Stimulated activated CD4-positive, alpha-beta T cell treated with anti-CD3 and anti-CD28 coated beads, Interleukin-2, amount 100 ng/mL, for 24 hours (primary cell): ENCODE measurements at regions not wholly inside any gene's neighbourhood (a gene's known extent, or its start where the extent isn't known, plus 50 kb on each side); places are given as distances from the start of the nearest gene placed in this dataset.

Source experiments
- DNase-seq, 2 donors: peaks; one replicate each; pipeline ENCODE4 v3.0.0-alpha.2; 2020

- DNase-seq, result no peak
These were observed 86.7 kb upstream of the NAA20 start for GRCh38 chr20:19930426-19930825.

DNA sequence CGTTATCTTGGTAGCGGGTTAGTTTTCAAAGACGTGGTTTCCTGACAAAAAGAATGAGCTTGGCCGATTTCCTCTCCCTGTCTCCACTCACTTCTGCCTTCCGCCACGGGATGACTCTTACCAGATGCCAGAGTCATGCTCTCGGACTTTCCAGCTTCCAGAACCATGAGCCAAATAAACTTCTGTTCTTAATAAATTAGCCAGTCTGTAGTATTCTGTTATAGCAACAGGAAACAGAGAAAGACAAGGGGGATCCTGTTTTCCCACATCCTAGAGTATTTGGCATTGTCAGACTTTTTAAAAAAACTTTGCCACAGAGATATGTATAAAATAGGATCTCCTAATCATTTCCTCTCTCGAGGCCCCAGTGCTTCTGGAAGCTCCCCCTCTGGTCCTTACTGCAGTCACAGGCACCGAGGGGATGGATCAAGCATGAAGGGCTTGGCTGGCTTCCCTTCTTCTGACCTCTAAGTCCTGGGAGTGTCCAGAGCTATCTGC, 84.9 kb upstream of the NAA20 start:
- no peak for DNase-seq

GRCh38 chr20:19934792-19935491, 82.2 kb upstream of the NAA20 start:
- no peak for DNase-seq

DNA sequence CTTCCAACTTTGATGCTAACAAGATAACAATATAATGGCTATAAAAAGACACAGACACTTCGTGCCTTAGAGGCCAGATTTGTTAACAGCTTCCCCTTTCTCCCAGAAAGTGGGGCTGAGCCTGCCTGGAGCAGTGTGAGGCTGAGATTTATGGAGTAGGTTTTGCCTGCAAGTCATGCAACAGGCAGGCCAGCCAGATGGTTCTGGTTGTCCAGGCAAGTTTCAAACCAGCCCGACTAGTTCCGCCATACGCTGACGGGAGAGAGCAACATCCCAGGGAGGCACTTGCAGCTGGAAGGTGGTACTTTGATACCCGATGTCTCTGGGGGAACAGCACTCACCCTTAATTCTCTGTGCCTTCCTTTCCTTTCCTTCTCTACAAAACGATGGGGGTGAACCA, 81.3 kb upstream of the NAA20 start:
- DNase-seq, result no peak

DNA sequence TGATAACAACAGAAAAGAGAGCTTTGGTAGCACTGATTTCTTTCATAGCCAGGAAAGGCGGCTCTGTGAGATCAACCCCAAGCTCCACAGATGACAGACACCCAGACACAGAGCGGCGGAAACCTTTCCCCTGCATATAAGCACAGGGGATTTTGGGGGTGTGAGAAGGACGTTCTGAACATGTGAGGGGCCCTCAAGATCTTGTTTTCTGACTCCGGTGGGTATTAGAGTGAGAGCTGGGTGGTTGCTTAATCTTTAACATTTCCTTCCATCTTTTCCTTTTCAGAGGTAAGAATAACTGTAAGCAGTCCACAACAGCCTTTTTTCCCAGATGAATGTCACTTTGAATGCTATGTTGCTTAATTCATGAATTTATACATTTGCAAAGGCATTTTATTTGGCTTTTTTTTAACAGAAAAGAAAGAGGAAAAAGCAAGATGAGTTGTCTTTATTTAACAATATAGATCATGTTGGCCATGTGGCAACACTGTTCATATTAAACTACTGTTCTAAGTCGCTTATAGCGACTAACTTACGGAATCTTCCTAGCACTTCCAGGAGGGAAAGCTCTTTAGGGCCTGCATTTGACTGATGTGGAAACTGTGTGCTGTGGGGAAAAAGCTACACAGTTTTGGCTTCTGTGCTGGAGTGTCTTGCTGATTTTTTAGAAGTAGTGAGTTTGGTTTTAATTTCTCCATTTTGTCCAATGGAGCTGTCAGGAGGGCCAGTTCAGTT, 80.5 kb upstream of the NAA20 start:
- DNase-seq, result no peak

GRCh38 chr20:19937218-19937617, 79.9 kb upstream of the NAA20 start:
- peak; percentile 19 to 20 for DNase-seq

- peak in 1 of 2 donors; percentile 5 for DNase-seq
These were observed 79.3 kb upstream of the NAA20 start for GRCh38 chr20:19937651-19938420.

GRCh38 chr20:19938421-19939090, 78.6 kb upstream of the NAA20 start:
- DNase-seq, result no peak

DNA sequence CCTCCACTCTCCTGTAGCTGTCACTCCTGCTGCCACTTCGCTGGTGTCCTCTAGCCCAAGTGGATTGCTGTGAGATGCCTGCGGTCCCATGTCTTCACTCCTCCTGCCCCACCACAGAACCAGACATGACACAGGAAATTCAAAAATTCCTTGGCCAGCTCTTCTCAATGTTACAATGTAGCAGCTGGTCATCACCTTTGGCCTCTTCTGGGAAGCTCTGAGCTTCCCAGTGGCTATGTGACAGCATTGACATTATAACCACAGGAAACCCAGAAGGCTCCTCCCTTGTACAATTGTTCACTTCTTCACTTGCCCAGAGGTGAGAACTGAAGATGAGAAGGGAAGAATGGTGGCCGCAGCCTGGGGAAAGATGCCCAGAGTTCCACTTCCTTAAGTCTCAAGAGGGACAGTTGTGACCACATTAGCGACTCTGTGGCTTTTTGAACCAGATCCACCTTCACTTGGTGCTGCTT, 76.1 kb upstream of the NAA20 start:
- no peak for DNase-seq

DNA sequence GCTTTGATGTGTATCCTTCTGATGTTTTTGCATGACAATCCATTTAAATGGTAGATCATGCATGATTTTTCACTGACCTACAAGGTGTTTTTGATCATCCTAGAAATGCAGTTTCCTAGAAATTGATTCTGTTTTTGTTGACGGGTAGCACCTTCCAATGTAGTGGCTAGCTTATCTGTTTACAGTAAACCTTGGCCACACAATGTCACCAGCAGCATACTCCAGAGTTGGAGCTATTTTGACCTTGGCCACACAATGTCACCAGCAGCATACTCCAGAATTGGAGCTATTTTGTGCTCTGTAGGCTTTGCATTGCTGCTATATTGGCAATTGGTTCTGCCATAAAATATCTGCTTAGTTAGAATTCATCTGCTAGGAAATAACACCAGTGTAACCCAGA, 74.6 kb upstream of the NAA20 start:
- DNase-seq, result no peak

- DNase-seq, result no peak
These were observed 74.1 kb upstream of the NAA20 start for GRCh38 chr20:19943061-19943521.

- DNase-seq, result peak; percentile 21 to 35
These were observed 72.2 kb upstream of the NAA20 start for GRCh38 chr20:19944772-19945459.

DNA sequence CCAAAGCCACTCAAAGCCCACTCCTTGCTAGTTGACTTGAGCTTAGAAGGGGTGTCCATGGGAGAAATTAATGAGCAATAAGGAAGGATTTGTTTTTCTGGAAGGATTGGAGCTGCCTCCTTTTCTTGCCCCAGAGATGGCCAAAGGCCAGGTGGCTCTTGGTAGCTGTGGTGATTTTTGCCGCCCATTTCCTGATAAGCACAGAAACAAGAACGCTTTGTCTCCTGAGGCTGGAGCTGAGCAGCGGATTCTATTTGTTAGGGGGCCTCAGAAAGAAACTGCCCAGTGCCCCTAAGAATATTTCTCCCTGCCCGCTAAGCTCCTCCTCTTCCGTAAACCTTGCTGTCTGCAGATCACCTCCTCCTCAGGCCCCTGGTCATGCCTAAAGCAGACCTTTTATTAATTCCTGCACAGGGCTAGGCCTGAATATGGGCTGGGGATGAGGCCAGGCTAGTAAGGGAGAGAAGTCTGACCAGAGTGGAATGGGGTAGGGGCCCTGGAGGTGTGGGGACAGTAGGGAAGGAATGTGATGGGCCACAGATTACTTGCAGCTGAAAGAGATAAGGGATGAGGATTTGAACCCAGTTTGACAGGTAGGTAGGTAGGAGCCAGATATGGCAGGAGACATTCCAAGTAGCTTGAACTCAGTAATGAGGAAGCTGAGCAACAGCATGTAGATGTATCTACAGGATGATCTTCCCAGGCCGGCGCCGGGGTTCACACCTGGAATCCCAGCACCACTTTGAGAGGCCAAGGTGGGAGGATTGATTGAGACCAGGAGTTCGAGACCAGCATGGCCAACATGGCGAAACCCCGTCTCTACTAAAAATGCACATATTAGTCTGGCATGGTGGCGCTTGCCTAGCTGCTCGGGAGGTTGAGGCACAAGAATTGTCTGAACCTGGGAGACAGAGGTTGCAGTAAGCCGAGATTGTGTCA, 71.2 kb upstream of the NAA20 start:
- DNase-seq, result no peak

DNA sequence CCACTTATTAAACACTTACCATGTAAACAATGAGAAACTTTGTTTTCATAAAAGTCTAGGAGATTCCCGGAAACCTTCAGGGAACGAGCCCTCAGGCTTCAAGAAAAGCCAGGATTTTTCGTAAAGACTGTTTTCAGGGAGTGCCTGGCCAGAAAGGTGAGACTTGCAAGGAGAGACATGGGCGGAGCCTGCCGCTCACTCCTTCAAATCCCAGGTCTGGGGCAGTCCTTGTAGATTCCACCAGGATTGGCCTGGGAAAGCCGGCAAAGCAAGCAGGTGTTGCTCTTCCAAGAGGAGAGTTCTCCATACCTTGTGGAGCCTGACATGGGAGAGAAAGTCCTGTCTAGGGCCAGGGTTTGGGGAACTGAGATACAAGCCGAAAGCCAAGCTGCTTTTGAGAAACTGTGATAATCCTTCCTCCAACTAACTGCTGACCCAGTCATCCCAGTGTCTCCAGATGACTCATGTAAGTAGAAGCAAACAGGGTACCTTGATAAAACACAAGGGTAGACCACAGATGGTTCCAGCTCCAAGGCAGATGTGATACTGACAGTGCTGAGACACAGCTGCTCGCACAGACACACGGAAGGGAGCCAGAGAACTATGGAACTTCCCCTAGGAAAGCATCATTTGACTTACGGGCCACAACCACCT, 69.4 kb upstream of the NAA20 start:
- no peak for DNase-seq

GRCh38 chr20:19949195-19949867, 67.8 kb upstream of the NAA20 start:
- no peak for DNase-seq

DNA sequence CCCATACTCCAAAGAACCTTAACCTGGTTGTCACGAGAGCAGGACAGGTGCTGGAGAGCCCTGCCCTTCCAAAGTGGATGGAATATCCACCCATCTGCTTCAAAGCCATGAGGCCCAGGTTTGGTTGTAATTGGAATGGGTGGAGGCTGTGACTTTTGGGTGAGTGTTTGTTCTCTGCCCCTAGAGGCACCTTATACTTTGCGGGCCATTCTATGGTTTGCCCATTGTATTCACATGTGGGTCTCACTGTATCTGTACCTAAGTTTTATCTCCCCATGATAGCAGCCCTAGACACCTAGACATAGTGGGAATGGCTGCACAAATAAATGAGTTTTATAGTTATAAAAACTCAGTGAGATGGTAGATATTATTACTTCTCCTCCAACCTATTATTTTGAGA, 67.1 kb upstream of the NAA20 start:
- no peak for DNase-seq

- no peak for DNase-seq
These were observed 64.8 kb upstream of the NAA20 start for GRCh38 chr20:19952392-19952791.

DNA sequence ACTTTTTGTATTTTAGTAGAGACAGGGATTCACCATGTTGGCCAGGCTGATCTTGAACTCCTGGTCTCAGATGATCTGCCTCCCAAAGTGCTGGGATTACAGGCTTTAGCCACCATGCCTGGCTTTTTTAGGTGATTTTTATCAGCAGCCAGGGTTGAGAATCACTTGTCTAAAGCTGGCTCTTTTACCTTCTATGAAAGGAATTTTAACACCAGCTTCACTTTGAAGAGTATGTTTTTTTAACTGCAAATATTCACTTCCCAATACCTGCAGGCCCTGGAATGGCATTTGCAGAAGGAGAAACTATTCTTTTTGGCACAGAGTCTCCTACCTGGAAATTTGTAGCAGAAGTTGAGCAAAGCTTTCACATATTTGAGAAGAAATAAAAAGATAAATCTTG, 63.6 kb upstream of the NAA20 start:
- no peak for DNase-seq

GRCh38 chr20:19956976-19957375, 60.2 kb upstream of the NAA20 start:
- DNase-seq, result no peak

DNA sequence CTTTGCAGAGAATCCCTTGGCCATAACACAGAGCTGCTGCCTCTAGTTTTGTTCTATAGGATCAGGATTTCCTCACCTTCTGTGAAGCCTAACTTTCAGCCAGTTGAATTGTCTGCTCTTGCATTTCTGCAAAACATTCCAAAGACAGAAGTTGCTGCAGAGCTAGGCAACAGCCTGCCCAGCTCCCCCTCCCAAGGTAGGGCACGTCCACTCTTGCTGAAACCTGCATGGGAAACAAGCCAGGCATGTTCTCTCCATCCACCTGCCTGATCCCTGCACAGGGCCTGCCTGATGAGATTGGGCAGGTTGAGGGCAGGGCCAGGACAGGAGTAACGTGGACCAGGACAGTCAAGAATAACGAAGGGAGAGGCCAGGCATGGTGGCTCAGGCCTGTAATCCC, 58.9 kb upstream of the NAA20 start:
- DNase-seq, result no peak
